ENCODE measurements at regions not wholly inside any gene's neighbourhood (a gene's known extent, or its start where the extent isn't known, plus 50 kb on each side); places are given as distances from the start of the nearest gene placed in this dataset.
"Not testable (repeated sequence)": the region's sequence is repeated elsewhere in the genome, so short reads cannot be mapped to it uniquely, and the experiment has no call there.

DNA sequence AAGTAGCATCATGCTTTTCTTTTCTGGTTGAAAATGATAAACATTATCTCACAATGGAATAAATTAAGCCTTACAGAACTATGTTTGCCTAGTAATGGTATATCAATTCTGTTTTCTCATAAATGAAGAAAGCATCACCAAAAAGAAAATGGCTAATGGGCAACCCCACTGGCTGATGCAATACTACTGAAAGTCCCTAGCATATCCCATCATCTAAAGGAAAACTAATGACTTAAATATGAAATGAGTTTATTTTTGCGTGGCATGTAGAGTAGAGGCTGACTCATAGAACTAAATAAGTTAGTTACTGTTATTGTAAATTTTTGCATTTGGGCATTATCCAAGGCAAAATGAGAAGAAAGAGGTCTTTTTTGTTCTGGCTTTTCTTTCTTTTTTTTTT is 1156.3 kb upstream of the SEL1L start:
- Mint-ChIP-seq H3K9me3 (peaks cover 75% of the 10 kb centered on the region), H3K36me3 (ENCODE audit: low read depth) (peaks cover 15% of the 10 kb centered on the region; the same call in 2 of the 3 replicates)

GRCh38 chr14:82691191-82691590 is 1157.5 kb upstream of the SEL1L start:
- ATAC-seq; H3K4me3 ChIP-seq; H3K4me2 ChIP-seq; H3K27me3 ChIP-seq (ENCODE audit: insufficient read depth); H2AFZ ChIP-seq; H4K20me1 ChIP-seq (replicated peaks; ENCODE audit: insufficient read depth); H3K27me3 Mint-ChIP-seq (ENCODE audit: insufficient read depth, low read depth, poor library complexity); H3K79me2 ChIP-seq (replicated peaks; ENCODE audit: insufficient read depth); DNase-seq (ENCODE audit: low spot score); H3K27ac ChIP-seq (ENCODE audit: low read depth); H3K4me3 Mint-ChIP-seq; H3K36me3 ChIP-seq (ENCODE audit: insufficient read depth); H3F3A ChIP-seq (replicated peaks; ENCODE audit: low read depth); H3K4me1 ChIP-seq (ENCODE audit: insufficient read depth); H3K27ac Mint-ChIP-seq; H3K4me1 Mint-ChIP-seq: not testable (repeated sequence)
- H3K9me2 ChIP-seq (ENCODE audit: insufficient read depth), result 0 out of 2 replicates have a peak, but pooled peaks cover 11% of the 10 kb centered on the region
- peaks cover 15% of the 10 kb centered on the region; the same call in 2 of the 3 replicates for H3K36me3 Mint-ChIP-seq (ENCODE audit: low read depth)
- peaks cover 77% of the 10 kb centered on the region for H3K9me3 Mint-ChIP-seq

More for the DNA sequence above, 1156.3 kb upstream of the SEL1L start:
- Histone ChIP-seq H2AFZ (no peak overlapping the region), H3K79me2 (replicated peaks; ENCODE audit: insufficient read depth) (no peaks in the 10 kb centered on the region), H4K20me1 (replicated peaks; ENCODE audit: insufficient read depth) (no peaks in the 10 kb centered on the region), H3K27ac (ENCODE audit: low read depth) (no peak overlapping the region), H3K36me3 (ENCODE audit: insufficient read depth) (no peaks in the 10 kb centered on the region), H3F3A (replicated peaks; ENCODE audit: low read depth) (no peaks in the 10 kb centered on the region), H3K27me3 (ENCODE audit: insufficient read depth) (no peaks in the 10 kb centered on the region), H3K4me2 (no peak overlapping the region), H3K4me3 (no peak overlapping the region), H3K9me2 (ENCODE audit: insufficient read depth) (0 out of 2 replicates have a peak, but pooled peaks cover 9% of the 10 kb centered on the region), H3K4me1 (ENCODE audit: insufficient read depth) (no peaks in the 10 kb centered on the region)
- Mint-ChIP-seq H3K27ac (no peak overlapping the region), H3K4me1 (no peaks in the 10 kb centered on the region), H3K27me3 (ENCODE audit: insufficient read depth, low read depth, poor library complexity) (no peaks in the 10 kb centered on the region), H3K4me3 (no peak overlapping the region)
- ATAC-seq, result no peak
- TF ChIP-seq NANOG (IDR thresholded peaks at IDR 0.05; ENCODE audit: borderline replicate concordance), result no peak
- no peak for TF ChIP-seq ZNF462 (CRISPR knock-in tag; IDR thresholded peaks at IDR 0.05)
- no peak for TF ChIP-seq ZNF331 (CRISPR knock-in tag; IDR thresholded peaks at IDR 0.05; ENCODE audit: low read depth)
- TF ChIP-seq EZH2 (IDR thresholded peaks at IDR 0.05; ENCODE audit: low read depth, unreplicated experiment), result no peak
- TF ChIP-seq, protein P1, sequence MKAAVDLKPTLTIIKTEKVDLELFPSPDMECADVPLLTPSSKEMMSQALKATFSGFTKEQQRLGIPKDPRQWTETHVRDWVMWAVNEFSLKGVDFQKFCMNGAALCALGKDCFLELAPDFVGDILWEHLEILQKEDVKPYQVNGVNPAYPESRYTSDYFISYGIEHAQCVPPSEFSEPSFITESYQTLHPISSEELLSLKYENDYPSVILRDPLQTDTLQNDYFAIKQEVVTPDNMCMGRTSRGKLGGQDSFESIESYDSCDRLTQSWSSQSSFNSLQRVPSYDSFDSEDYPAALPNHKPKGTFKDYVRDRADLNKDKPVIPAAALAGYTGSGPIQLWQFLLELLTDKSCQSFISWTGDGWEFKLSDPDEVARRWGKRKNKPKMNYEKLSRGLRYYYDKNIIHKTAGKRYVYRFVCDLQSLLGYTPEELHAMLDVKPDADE (IDR thresholded peaks at IDR 0.05), result no peak
- no peak for TF ChIP-seq POLR2AphosphoS5 (IDR thresholded peaks at IDR 0.05; ENCODE audit: low read depth)
- TF ChIP-seq STAT1 (IDR thresholded peaks at IDR 0.05; ENCODE audit: unreplicated experiment), result no peak
- TF ChIP-seq ZNF114 (CRISPR knock-in tag; IDR thresholded peaks at IDR 0.05), result no peak
- no peak for TF ChIP-seq EZH2phosphoT487 (IDR thresholded peaks at IDR 0.05; ENCODE audit: unreplicated experiment)
- no peak for DNase-seq (ENCODE audit: low spot score)

Data from GM23338 (cell line).